22Rv1 (cell line): ENCODE measurements at regions not wholly inside any gene's neighbourhood (a gene's known extent, or its start where the extent isn't known, plus 50 kb on each side); places are given as distances from the start of the nearest gene placed in this dataset.

Experiments
- H3K27ac ChIP-seq: fragments of 450-650 bp; 2 replicates; pipeline ENCODE4 v1.5.1; 2017
- ZFX ChIP-seq: fragments of 450-650 bp; IDR thresholded peaks from 2 replicates; pipeline ENCODE4 v1.6.1; 2017; ENCODE audit warnings: antibody characterized with exemption, borderline replicate concordance
- TF ChIP-seq, protein P1 (sequence below): fragments of 450-650 bp; IDR thresholded peaks from 2 replicates; pipeline ENCODE4 v1.5.1; 2017; ENCODE audit warnings: mild to moderate bottlenecking

DNA sequence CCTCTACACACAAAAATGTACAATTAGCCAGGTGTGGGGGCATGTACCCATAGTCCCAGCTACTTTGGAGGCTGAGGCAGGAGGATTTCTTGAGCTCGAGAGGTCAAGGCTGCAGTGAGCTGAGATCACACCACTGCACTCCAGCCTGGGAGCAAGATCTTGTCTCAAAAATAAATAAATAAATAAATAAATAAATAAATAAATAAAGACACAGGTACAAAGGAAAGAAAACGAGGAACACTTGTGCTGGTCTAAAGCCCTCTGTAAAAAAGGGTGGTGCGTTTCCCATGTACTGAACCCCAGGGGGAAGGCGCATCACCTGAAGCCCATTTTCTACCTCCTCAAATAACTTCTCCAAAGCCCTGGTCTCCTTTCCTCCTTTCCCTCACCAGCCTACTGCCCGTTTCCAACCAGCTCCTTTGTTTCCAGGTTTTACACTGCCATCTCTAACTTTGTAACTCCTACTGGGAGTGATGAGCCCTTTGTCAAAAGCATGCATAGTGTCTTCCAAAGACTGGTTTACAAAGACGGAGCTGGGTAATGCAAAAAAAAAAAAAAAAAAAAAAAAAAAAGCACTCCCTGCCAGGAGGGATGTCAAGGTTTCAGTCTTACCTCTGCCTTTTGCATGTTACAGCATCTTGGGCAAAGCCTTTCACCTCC lies 81.5 kb upstream of the SOX4 start:
- no peak for TF ChIP-seq ZFX
- TF ChIP-seq, protein P1, sequence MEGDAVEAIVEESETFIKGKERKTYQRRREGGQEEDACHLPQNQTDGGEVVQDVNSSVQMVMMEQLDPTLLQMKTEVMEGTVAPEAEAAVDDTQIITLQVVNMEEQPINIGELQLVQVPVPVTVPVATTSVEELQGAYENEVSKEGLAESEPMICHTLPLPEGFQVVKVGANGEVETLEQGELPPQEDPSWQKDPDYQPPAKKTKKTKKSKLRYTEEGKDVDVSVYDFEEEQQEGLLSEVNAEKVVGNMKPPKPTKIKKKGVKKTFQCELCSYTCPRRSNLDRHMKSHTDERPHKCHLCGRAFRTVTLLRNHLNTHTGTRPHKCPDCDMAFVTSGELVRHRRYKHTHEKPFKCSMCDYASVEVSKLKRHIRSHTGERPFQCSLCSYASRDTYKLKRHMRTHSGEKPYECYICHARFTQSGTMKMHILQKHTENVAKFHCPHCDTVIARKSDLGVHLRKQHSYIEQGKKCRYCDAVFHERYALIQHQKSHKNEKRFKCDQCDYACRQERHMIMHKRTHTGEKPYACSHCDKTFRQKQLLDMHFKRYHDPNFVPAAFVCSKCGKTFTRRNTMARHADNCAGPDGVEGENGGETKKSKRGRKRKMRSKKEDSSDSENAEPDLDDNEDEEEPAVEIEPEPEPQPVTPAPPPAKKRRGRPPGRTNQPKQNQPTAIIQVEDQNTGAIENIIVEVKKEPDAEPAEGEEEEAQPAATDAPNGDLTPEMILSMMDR, result no peak
- no peak overlapping the region for H3K27ac ChIP-seq

DNA sequence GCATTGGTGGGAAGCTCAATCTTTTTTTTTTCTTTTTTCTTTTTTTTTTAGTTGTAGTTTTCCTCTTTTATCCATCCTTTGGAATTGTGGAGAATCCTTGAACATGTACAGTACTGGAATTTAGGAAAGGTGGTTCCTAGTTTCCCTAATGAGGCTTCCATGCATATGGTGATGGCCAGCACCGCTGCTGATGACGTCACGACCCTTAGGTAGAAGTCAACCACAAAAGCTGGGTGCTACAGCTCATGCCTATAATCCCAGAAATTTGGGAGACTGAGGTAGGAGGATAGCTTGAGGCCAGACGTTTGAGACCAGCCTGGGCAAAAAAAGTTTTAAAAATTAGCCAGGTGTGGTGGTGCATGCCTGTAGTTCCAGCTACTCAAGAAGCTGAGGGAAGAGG lies 79.3 kb upstream of the SOX4 start:
- H3K27ac ChIP-seq, result no peak overlapping the region
- no peak for TF ChIP-seq ZFX
- TF ChIP-seq, protein P1, result no peak

DNA sequence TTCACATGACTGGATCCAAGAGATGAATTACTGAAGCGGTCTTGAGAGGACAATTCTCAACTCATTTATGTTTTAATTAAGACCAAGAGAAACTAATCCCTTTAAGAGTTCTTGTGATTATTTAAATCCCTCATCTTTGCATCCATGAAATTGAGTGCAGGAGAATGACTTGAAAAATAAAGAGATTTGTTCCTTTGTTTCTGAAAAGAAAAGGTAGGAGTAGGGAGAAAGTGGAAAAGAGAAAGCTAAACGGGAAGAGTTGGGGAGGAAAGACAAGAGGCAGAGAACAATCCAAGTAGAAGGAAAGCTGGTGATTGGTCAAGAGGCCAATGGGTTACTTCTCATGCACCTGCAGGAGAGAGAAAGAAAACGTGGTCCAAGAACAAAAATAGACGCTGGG lies 75.2 kb upstream of the SOX4 start:
- TF ChIP-seq, protein P1, result no peak
- TF ChIP-seq ZFX, result no peak
- H3K27ac ChIP-seq, result no peak overlapping the region

DNA sequence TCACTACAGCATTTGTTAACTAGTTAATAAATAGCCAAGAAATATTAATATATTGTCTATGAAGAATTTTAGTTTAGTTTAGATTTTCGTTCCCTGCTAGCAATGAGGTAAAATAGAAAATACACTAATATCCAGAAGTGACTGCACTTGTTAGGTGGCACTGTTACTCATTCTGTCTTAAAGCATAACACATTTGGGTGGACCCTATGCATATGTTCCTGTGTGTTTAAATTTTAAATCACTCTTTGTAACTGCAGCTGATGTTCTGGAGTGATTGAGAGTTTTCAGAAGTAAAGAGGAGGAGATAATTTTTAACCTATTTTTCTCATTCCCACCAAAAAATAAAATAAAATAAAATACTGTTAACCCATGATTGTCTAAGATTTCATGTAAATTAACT lies 73.9 kb upstream of the SOX4 start:
- H3K27ac ChIP-seq, result no peak overlapping the region
- TF ChIP-seq ZFX, result no peak
- TF ChIP-seq, protein P1, result no peak

DNA sequence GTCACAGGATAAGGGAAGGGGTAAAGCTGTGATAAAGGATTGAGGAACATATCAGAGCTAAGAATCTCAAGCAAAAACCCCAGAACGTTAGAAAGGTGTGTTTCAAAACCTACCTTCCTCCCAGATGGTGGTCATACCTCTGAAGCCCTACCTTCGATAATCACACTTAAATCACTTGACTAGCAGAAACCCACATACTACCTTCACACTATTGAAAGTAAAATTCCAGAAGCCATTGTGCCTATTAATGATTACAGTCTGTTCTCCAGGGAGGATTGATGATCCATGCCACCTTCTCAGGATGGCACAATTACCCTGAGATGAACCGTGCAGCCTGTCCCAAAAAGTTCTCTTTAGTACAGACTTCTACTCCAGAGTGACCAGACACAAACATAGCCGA lies 72.3 kb upstream of the SOX4 start:
- no peak overlapping the region for H3K27ac ChIP-seq
- TF ChIP-seq, protein P1, result no peak
- no peak for TF ChIP-seq ZFX

DNA sequence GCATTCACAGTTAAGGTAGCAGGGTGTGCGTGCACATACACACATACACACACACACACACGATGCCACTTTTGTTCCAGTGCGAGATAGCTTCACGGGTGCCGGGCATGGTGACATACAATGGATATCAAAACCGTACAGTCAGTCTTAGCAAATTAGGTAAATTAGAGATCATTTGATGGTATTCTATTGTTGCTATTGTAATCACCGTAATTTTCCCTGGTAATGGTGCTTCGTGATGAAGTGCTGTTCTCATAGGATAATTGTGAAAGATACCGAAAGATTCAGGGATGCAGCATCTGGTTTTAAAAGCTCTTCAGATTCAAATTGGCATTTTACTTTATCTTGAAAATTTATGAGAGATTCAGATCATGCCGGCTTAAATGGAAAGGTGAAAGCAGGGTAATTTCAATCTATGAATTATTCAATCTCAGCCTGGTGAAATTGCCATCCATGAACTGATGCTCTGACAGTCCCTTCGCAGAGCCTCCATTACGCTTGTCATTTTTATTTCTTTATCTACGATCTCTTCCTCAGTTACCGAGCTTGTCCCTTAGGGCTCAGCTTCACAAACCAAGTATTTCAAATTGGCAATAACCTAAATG lies 71.3 kb upstream of the SOX4 start:
- TF ChIP-seq, protein P1, result no peak
- no peak for TF ChIP-seq ZFX
- H3K27ac ChIP-seq, result no peak overlapping the region

DNA sequence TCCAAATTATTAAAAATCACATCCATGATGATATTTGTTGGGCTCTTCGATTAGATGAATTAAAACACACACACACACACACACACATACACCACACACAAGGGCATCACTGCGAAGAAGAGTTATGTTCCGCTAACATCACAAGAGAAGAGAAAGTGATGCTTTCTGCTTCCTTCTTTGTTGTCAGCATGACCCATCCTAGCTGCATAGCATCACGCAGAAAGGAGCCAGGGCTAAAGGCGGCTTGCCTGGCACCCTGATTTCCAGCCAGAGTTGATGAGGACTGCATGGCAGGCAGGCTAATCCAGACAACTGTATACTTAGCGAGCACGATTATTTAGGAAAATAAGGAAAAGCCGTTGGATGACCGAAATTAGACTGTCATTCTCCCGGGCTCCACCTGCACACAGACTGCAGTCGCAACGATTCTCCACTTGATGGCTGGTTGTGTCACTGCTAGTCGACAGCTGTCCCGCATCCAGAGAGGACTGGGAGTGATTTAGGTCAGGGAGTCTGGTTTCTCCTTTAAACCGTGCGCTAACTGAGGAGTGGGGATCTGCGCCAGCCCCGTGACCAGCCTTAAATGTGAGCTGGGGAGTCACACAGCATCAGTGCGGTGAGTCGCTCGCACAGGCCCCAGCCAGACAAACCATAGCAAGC lies 70.6 kb upstream of the SOX4 start:
- H3K27ac ChIP-seq, result no peak overlapping the region
- no peak for TF ChIP-seq ZFX
- TF ChIP-seq, protein P1, result peak; percentile 36
